MCF 10A (cell line): ENCODE measurements at regions not wholly inside any gene's neighbourhood (a gene's known extent, or its start where the extent isn't known, plus 50 kb on each side); places are given as distances from the start of the nearest gene placed in this dataset.

ENCODE experiments used
- BruUV-seq: library from RNA; stranded (reverse); fragments of 400-500 nt; replicated peaks from 2 replicates; lab custom pipeline; 2021; lab: Mats Ljungman, UMichigan
- CTCF ChIA-PET: fragments of 300-600 bp; sonication (Branson Sonifier 250); formaldehyde crosslinking; extraction: SDS; loops from one replicate; lab custom pipeline; 2021; ENCODE audit warnings: antibody characterized with exemption, inconsistent platforms; lab: Yijun Ruan, JAX
- POLR2A ChIA-PET: fragments of 300-600, 350-650 bp; sonication (Branson Sonifier 250); formaldehyde crosslinking; extraction: SDS; loops from one replicate; lab custom pipeline; 2020; ENCODE audit warnings: antibody characterized with exemption, inconsistent platforms; lab: Yijun Ruan, JAX
- DNase-seq: peaks from one replicate; pipeline ENCODE4 v3.0.0-alpha.2; 2018; ENCODE audit not compliant: unreplicated experiment
- H3K27ac Mint-ChIP-seq: one replicate; pipeline ENCODE4 v1.8.0; 2022; ENCODE audit warnings: mild to moderate bottlenecking, low read depth, mixed read lengths; ENCODE audit not compliant: unreplicated experiment
- H3K27me3 Mint-ChIP-seq: one replicate; pipeline ENCODE4 v1.8.0; 2022; ENCODE audit warnings: mixed read lengths; ENCODE audit not compliant: insufficient read depth, unreplicated experiment
- H3K36me3 Mint-ChIP-seq: one replicate; pipeline ENCODE4 v1.8.0; 2022; ENCODE audit warnings: mild to moderate bottlenecking, moderate library complexity, mixed read lengths; ENCODE audit not compliant: insufficient read depth, unreplicated experiment
- H3K4me1 Mint-ChIP-seq: one replicate; pipeline ENCODE4 v1.8.0; 2022; ENCODE audit warnings: mixed read lengths; ENCODE audit not compliant: insufficient read depth, unreplicated experiment
- H3K4me3 Mint-ChIP-seq: one replicate; pipeline ENCODE4 v1.8.0; 2022; ENCODE audit warnings: mild to moderate bottlenecking, moderate library complexity, mixed read lengths; ENCODE audit not compliant: unreplicated experiment
- H3K9me3 Mint-ChIP-seq: one replicate; pipeline ENCODE4 v1.8.0; 2022; ENCODE audit warnings: mixed read lengths; ENCODE audit not compliant: unreplicated experiment
- CTCF ChIP-seq: fragments of 200-600 bp; IDR thresholded peaks from one replicate; pipeline ENCODE4 v1.8.0; 2022; ENCODE audit warnings: antibody characterized with exemption, mild to moderate bottlenecking; ENCODE audit not compliant: unreplicated experiment
- intact Hi-C: fragments of 100-400 bp; cut with micrococcal nuclease; formaldehyde crosslinking; loops from 2 replicates; pipeline ENCODE4 v1.14.1; 2022

- TF ChIP-seq CTCF: no peak
- no TSS peak for BruUV-seq
- no peak for DNase-seq
- POLR2A ChIA-PET: interaction anchor here (0.7 kb wide), 1 partner anchor 180 kb away, joined by 4 read pairs; no protein-coding TSS in a partner anchor
- H3K36me3 Mint-ChIP-seq: no peaks in the 10 kb centered on the region
- H3K9me3 Mint-ChIP-seq: no peaks in the 10 kb centered on the region
- peaks cover 4% of the 10 kb centered on the region for H3K4me1 Mint-ChIP-seq
- no peak overlapping the region for H3K27ac Mint-ChIP-seq
- H3K4me3 Mint-ChIP-seq: no peak overlapping the region
- intact Hi-C loops: no loop called here
- CTCF ChIA-PET: no interaction called here
- H3K27me3 Mint-ChIP-seq: no peaks in the 10 kb centered on the region
Measured at GRCh38 chr4:123705419-123705818, 308.8 kb downstream of the SPRY1 start.

- no peaks in the 10 kb centered on the region for H3K9me3 Mint-ChIP-seq
- H3K27me3 Mint-ChIP-seq: no peaks in the 10 kb centered on the region
- BruUV-seq: no TSS peak
- intact Hi-C loops: no loop called here
- H3K27ac Mint-ChIP-seq: no peak overlapping the region
- ChIA-PET POLR2A (no interaction called here), CTCF (no interaction called here)
- TF ChIP-seq CTCF: no peak
- DNase-seq: no peak
- H3K36me3 Mint-ChIP-seq: no peaks in the 10 kb centered on the region
- no peaks in the 10 kb centered on the region for H3K4me1 Mint-ChIP-seq
- H3K4me3 Mint-ChIP-seq: no peak overlapping the region
Measured at GRCh38 chr4:123706973-123707372, 310.4 kb downstream of the SPRY1 start.

GRCh38 chr4:123708902-123709301, 312.3 kb downstream of the SPRY1 start:
- Mint-ChIP-seq H3K4me3 (no peak overlapping the region), H3K4me1 (no peaks in the 10 kb centered on the region), H3K27me3 (no peaks in the 10 kb centered on the region), H3K27ac (no peak overlapping the region), H3K9me3 (no peaks in the 10 kb centered on the region), H3K36me3 (no peaks in the 10 kb centered on the region)
- CTCF ChIA-PET: interaction anchor here (1.2 kb wide), 1 partner anchor 64 kb away, joined by 3 read pairs; no protein-coding TSS in a partner anchor
- no TSS peak for BruUV-seq
- POLR2A ChIA-PET: no interaction called here
- intact Hi-C loops: no loop called here
- TF ChIP-seq CTCF: no peak
- no peak for DNase-seq

- DNase-seq: no peak
- CTCF ChIA-PET: interaction anchor here (1.2 kb wide), 1 partner anchor 63 kb away, joined by 3 read pairs; no protein-coding TSS in a partner anchor
- no peaks in the 10 kb centered on the region for H3K4me1 Mint-ChIP-seq
- H3K4me3 Mint-ChIP-seq: no peak overlapping the region
- no peaks in the 10 kb centered on the region for H3K36me3 Mint-ChIP-seq
- intact Hi-C loops: no loop called here
- no peak overlapping the region for H3K27ac Mint-ChIP-seq
- no TSS peak for BruUV-seq
- no peak for TF ChIP-seq CTCF
- POLR2A ChIA-PET: no interaction called here
- no peaks in the 10 kb centered on the region for H3K27me3 Mint-ChIP-seq
- no peaks in the 10 kb centered on the region for H3K9me3 Mint-ChIP-seq
Measured at GRCh38 chr4:123709336-123709735, 312.7 kb downstream of the SPRY1 start.
